Right forelimb (tissue), 1 donor: ENCODE measurements at regions not wholly inside any gene's neighbourhood (a gene's known extent, or its start where the extent isn't known, plus 50 kb on each side); places are given as distances from the start of the nearest gene placed in this dataset.
"Not testable (repeated sequence)": the region's sequence is repeated elsewhere in the genome, so short reads cannot be mapped to it uniquely, and the experiment has no call there.

Experiments
- DNase-seq: peaks from one replicate; pipeline ENCODE4 v3.0.0-alpha.2; 2018

DNA sequence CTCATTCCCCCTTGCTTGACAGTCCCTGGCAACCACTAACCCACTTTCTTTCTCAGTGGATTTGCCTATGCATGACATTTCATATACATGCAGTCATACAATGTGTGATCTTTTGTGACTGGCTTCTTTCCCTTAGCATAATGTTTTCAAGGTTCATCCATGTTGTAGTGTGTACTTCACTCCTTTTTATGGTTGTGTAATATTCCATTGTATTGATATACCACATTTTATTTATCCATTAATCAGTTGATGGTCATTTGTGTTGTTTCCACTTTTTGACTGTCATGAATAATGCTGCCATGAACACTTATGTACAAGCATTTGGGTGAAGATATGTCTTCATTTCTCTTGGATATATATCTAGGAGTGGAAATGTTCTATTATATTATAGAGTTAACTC lies 127.7 kb upstream of the GRIK3 start:
- no peak for DNase-seq

DNA sequence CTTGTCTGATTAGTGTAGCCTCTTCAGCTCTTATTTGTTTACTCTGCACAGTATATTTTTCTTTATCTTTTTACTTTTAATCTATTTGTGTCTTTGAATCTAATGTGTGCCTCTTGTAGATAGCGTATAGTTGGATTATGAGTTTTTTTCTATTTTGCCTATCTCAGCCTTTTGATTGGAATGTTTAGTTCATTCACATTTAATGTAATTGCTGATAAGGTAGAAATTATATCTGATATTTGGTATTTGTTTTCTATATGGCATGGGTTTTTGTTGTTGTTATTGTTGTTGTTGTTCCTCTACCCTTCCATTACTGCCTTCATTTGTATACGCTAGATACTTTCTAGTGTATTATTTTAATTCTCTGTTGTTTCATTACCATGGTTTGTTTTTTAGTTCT lies 131.7 kb upstream of the GRIK3 start:
- no peak for DNase-seq

DNA sequence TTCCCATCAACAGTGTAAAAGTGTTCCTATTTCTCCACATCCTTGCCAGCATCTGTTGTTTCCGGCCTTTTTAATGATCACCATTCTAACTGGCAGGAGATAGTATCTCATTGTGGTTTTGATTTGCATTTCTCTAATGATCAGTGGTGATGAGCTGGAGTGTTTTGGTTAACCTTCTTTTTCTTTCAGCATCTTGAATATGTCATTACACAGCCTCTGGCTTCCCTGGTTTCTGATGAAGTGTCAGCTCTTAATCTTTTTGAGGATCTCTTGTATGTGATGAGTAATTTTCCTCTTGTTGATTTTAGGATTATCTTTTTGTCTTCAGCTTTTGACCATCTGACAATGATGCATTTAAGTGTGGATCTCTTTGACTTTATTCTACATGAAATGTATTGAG lies 133.2 kb upstream of the GRIK3 start:
- no peak for DNase-seq

DNA sequence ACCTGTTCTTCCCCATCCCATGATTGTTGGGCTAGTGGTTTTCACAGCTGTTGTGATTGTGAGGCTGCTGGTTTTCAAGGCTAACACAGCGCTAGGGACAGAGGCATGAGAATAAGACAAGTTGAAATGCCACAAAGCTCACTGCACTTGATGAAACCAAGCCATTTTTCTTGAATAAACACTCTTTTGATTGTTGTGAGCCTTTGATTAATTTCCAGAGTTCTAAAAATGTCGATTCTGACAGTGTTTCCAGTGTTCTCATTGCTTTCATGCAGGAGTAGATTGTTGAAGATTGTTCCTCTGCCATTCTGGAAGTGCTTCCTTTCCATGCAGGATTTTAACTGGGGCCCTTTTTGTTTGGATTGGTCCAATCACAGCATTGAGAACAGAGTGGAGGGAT lies 134.9 kb upstream of the GRIK3 start:
- no peak for DNase-seq

DNA sequence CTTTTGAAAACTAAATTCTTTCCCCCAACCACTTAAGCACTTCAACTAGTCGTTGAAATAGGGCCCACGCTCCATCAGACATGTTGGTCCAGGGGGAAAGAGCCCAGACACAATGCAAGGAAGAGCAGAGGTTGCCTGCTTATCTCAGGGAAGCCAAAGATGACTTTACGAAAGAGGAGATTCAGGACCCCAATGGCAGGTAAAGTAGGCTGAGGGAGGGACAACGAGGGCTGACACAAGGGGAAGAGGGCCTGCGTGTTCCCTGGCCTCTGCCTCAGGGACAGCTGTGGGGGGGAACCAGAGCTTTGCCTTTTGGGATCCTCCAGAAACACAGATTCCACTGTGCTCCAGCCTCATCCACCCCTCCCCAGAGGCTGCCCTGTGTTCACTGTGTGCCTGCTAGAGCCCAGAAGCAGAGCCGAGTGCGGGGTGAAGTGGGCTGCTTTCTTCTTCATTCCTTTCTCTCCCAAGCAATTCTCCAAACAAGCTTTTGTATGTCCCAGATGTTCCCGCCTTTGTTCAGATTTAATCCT lies 135.5 kb upstream of the GRIK3 start:
- no peak for DNase-seq

DNA sequence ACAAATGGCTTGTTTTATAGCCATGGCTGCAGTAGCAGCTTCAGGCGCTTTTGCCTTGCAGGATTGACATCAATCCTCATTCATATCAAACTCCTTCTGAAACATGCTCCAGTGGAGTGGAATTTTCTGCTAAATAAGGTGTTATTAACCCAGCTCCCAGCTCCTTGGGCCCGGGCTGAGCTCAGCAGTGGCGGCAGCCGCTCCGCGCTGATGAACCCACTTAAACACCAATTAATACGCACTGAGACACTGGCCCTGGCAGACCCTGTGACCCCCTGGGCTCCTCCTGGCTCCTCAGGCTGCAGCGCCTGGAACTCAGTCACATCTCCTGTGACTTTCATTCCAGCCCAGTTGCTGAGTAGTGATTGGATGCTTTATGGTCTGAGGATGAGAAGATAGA lies 137.4 kb upstream of the GRIK3 start:
- DNase-seq, result no peak

DNA sequence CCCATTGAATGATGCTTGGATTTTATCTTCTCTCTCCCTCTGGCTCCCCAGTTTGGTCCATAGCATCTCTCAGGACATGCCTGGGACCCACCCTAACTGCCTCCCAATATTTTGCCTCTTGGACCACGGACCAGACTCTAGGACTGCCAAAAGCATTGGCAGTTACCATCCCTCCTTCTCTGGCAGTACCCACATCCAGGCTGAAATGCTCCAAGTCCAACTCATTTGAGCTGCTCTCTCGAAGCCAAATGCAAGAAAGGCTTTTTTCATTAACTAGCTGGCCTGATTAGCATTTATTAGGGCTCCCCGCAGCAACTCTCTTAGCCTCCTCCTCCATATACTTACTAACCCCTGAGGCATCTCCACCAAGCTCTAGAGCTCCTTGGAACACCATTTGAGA lies 140.0 kb upstream of the GRIK3 start:
- no peak for DNase-seq

DNA sequence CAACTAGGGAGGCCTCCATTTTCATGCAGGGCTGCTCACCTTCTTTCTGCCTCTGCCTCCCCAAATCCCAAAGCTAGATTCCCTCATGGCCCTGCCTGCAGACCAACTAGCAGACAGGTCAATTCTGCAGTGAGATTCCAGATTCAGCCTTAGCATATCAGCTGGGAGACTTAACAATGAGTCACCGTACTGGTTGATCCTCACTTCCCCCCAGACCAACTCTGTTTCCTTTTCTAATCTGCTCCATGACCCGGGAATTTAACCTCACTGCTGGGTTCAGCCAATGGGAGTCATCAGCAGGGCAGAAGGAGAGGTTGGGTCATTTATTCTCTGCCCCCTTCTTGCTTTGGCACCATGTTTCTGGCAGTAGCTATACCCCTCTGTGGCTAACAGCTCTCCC lies 140.6 kb upstream of the GRIK3 start:
- no peak for DNase-seq

DNA sequence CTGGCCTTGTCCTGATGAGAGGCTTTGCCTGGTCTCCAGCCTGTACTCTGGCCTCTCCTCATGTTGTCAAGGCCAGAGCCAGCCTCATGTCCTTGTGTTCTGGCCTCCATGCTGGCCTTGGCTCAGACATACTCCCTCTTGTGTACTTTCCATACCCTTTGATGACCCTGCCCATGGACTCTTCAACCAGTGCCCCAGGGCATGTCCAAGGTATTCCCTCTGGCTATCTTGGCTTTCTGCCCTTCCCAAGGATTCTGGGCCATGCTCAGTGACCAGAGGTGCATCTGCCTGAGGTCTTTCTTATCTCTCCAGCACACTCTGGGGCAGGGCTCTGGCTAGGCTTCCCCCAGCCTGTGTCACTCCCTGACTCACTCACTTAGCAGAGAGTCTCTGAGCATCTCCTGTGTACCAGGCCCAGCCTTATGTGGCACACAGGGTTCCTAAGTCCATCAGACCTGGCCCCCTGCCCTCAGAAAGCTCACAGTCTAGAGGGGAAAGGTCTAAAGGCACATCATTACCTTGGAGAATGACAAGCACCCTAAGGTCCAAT lies 141.4 kb upstream of the GRIK3 start:
- no peak for DNase-seq

DNA sequence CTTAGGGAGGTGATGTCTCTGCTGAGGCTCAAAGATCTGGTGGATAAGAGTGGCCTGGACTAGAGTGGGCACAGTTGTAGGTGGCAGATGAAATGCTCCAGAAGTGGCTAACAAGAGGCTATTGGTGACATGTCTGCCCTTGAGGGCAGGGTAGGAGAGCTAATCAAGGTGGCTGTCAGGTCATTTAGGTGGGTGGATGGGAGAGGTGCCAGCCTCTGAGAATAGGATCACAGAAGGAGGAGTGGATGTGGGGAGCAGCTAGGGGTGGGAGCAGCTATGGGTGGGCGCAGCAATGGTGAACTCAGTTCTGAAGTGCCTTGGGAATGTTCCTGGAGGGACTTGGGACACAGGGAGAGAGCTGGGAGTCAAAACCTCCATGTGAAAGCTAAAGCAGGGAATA lies 142.0 kb upstream of the GRIK3 start:
- no peak for DNase-seq

DNA sequence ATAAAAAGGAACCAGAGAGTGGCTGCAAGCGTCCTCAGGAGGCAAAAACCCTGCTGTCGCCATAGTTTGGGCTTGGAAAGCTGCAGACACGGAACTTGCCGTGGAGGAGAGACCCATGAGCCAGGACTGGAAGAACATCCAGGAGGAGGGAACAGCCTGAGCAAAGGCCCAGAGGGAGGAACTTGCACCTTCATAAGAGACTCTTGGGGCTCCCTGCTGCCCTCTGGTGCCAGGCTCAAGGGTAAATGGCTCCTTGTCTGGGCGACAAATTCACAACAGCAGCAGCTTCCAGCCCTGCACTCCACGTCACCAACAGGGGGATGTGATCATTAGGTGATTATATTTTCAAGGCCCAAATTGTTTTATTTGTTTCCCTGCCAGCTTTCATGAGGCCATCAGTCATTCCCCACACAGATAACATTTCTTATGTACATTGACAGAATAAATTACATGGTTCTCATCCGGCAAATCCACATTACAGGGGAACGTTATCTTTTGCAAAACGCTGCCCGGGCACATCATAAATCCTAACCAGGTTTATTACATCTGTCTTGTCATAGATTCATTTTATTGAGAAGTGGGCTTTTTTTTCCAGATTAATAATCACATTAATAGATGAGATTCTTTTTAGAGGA lies 143.0 kb upstream of the GRIK3 start:
- no peak for DNase-seq

DNA sequence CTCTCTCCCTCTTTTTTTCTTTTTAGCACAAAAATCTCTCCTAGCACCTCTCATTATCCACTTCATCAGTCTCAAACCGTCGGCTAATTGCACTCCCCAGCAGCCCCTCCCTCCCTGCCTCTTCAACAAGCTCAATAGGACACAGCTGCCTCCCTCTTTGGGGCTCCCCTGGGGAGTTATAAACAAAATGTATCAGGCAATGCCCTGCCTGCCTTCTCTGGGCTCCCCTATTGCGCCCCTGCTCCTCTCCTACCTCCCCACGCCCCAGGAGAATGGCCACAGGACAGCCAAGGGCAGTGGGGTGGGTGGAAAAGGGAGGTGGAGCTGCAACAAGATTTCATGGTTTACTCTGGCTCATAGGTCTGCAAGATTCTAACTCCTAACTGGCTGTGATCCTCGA lies 147.1 kb upstream of the GRIK3 start:
- no peak for DNase-seq

DNA sequence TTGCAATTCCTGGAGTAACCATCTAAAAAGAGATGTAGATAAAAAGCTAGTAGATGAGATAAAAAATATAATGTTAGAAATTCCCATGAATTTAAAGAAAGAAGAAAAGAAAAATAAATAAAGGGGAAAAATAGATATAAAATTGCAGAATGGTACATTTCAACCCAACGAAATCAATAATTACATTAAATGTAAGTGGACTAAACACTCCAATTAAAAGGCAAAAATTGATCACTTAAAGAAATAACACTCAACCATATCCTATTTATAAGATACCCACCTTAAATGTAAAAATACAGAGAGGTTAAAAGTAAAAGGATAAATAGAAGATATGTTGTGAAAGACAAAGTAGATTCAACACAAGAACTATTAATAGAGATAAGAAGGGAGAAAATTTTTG lies 150.5 kb upstream of the GRIK3 start:
- DNase-seq, result no peak

DNA sequence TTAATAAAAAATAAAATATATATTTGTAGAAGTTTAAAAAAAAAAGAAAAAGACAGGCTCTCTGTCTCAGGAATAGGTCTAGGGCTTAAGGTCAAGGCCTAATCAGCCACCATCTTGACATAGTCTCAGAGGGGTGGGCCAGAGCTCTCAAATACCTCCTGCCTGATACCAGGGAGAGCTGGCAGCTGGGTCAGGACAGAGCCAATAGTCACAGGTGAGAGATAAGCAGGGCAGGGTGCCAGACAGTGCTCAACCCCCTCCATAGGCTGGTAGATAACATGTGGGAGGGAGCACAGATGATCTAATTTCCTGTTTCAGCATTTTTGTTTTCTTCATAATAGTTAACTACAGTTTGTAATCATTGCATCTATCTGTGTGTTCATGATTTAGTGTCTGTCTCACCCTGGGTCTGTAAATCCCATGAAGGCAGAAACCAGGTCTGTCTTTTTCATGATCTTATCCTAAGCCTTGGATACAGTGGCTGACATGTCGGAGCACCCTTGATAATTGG lies 152.0 kb upstream of the GRIK3 start:
- no peak for DNase-seq

DNA sequence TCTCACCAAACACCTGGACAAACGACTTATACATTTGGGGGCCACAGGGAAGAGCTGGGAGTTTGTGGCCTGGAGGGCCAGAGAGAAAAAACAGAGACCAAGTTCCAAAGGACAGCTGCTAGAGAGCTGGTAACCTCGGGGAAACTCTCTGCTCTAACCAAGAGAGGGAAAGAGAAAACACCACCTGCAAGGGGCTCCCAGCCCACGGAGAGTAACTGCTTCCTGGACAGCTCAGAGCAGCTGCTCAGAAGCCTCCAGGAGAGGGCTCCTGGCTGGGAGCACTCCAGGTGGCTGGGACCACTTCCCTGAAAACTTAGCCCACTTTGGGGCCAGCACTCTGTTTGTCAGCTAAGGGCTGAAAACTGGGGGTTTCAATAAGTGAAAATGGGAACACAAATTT lies 154.8 kb upstream of the GRIK3 start:
- no peak for DNase-seq

DNA sequence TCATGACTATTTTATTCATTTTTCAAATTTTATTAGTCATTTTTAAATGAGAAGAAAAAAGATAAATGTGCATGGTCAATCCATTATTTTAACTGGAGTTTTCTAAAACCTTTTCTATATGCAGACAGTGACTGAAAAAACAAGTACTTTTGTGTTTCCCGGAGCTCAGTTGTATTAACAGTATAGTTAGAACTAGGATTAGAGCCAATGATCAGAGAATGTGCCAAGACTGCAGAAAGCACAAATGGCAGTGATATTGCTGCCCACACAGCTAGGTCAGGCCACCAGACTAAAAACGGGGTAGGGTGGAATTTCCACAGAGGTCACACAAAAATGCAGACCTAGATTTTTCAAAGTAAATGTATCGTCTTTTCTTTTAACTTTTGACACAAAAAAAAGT lies 163.1 kb upstream of the GRIK3 start:
- no peak for DNase-seq

DNA sequence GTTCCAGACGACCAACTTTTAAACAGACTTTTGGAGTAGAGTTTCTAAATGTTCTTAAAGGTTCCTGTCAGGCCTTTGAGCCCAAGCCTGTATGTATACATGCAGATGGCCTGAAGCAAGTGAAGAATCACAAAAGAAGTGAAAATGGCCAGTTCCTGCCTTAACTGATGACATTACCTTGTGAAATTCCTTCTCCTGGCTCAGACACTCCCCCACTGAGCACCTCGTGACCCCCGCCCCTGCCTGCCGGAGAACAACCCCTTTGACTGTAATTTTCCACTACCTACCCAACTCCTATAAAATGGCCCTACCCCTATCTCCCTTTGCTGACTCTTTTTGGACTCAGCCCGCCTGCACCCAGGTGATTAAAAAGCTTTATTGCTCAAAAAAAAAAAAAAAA lies 180.0 kb upstream of the GRIK3 start:
- DNase-seq, result not testable (repeated sequence)

DNA sequence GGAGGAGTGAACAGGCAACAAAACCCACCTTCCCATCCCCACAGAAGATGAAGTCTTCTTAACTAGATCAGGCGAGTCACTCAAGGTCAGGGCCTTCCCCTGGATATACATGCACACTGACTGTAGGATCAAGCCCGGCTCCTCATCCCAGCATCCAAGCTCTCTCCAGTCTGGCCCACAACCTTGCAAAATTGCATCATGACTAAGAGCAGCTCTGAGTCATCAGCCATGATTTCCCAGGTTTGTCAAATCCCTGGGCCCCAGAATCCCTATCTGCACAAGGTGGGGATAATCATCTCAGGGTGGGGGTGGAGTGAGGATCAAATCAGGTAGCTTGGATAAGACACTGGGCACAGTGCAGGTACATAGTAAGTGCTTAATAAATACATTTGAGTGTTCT lies 199.3 kb upstream of the GRIK3 start:
- no peak for DNase-seq

DNA sequence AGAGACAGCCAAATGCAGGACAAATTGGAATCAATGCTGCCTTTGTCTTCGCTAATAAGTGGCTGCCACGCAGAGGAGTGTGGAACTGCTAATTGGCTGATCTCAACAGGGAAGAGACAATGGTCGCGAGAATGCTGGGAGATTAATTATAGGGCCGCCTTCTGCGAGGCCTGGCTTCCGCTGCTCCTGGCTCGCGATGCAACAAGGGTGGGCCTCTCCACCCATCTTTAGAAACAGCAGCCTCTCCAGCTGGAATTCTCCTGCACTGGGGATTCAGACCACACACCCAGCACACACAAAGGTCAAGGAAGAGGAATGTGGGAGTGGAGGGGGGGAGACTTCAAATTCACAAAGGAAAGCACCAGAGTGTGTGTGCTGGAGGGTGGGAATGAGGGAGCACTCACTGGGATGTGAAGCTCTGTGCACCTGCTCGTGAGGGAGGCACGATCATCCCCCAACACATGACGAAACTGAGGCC lies 200.7 kb upstream of the GRIK3 start:
- DNase-seq, result no peak

DNA sequence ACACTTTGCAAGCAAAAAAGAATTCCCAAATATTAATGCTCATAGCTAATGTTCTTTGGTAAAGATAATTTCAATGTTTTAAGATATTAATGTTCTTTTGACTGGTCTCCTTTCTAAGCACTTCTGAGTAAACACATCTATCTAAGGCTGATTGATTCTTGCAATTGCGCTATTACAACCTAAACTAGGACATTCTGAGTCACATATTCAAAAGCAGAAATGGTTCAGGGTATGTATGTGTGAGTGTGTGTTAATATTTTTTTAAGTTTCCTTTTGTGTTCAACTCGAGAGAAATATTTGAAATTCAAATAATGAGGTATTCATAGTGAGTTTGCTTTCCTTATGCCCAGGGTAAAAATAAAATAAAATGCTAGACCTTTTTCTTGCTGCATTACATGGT lies 203.6 kb upstream of the GRIK3 start:
- DNase-seq, result no peak

DNA sequence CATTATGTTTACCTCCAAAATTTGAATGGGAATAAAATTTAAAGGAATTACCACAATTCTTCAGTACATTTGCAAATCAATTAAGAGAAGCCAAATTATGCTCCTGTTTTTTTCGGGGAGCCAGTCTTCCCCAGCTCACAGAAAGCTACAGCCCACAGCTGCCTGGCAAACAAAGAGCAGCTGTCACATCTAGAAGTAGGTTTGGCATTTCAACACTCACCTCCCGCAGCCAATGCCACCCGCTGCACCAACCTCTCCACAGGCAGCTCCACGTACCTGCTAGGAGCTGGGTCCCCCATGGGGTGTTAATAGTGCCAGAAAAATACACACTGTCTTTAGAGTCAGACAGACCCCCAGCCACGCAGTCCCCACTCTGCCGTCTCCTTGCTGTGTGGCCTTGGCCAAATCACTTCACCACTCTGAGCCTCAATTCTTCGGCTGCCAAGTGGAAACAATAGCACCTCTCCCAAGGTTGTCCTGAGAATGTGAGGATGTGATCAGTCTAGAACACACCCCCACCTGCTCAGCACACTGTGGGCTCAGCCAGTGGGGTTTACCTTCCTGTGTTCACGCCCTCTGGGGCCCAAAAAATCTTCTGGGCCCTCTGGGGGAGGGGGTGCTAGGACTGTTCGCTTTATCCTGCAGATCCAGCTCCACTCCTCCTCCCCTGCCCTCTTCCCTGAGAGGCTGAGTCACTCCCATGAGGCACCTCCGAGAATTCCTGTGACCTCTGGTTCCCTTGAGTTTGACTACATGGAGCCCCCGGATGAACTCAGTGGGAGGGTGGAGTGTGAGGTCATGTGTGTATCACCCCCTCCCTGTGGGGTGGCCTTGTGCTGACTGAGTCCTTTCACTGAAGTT lies 204.3 kb upstream of the GRIK3 start:
- no peak for DNase-seq

DNA sequence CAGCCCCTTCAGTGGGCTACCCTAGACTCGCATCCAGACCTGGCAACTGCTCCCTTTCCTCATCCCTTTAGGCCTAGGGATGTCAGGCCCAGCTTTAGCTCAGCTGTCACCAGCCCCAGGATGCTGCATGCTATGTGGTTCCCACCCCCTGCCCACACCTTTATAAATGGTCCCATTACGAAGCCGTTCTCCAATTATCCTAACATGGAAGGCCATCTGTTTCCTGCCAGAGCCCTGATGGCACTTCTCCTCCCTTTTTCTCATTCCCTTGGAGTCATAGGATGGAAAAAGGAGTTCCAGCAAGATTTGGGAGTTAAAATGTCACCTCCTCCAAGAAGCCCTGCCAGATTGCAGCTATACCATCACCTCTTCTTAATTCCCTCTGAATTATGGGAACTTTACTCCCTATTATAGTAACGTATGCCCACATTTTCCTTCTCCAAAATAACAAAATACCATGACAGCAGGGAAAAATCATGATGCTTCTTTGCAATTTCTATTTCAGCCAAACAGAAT lies 205.0 kb upstream of the GRIK3 start:
- DNase-seq, result no peak

DNA sequence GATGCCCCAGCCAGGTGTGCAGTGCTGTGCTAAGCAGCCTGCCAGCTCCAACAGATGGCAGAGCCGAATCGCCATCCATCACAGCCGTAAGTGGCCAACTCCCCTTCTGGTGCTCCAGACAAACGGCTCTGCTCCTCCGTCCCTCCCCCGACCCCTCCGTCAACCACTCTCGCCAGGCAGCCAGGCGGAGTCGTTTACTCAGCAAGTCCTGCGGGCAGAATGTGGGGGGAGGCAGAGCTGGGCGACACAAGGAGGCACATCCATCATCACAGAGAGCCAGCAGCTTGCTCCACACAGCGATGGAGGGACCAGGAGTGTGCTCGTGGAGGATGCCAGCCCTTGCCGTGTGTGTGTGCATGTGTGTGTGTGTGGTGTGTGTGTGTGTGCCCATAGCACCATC lies 206.6 kb upstream of the GRIK3 start:
- no peak for DNase-seq

DNA sequence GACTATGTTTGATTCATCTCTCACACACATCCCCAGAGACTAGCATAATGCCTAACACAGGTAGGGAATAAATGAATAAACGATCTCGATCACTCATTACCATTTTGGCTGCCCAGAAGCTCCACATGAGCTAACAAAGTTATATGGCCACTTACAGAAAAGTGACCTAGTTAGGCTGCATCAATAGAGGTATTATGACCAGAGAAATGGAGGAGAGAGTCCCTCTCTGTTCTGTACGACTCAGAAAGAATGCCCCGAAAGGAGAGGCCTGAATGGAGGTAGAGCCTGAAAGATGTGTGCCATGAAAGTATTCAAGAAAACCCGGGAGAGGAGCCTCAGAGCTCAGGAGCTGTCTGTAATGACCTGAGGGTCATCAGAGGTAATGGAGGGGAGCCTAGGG lies 208.2 kb upstream of the GRIK3 start:
- no peak for DNase-seq
